LNCAP (cell line): ENCODE measurements at regions not wholly inside any gene's neighbourhood (a gene's known extent, or its start where the extent isn't known, plus 50 kb on each side); places are given as distances from the start of the nearest gene placed in this dataset.

Experiments
- CTCF ChIP-seq: fragments of 450-650 bp; IDR thresholded peaks from 2 replicates; pipeline ENCODE4 v1.5.1; 2017; ENCODE audit warnings: mild to moderate bottlenecking

GRCh38 chr13:69274231-69274630 is 833.4 kb upstream of the ATXN8OS start:
- no peak for TF ChIP-seq CTCF

GRCh38 chr13:69264362-69265334 is 843.0 kb upstream of the ATXN8OS start:
- TF ChIP-seq CTCF, result no peak

- no peak for TF ChIP-seq CTCF
Observed at GRCh38 chr13:69243366-69243765, 864.3 kb upstream of the ATXN8OS start.

- no peak for TF ChIP-seq CTCF
Observed at GRCh38 chr13:69234171-69234570, 873.5 kb upstream of the ATXN8OS start.

- no peak for TF ChIP-seq CTCF
Observed at GRCh38 chr13:69226427-69226826, 881.2 kb upstream of the ATXN8OS start.

GRCh38 chr13:69213396-69213795 is 894.2 kb upstream of the ATXN8OS start:
- TF ChIP-seq CTCF, result no peak

GRCh38 chr13:69204620-69205019 is 903.0 kb upstream of the ATXN8OS start:
- no peak for TF ChIP-seq CTCF
